Fibroblast of skin of left biceps (primary cell): ENCODE measurements at regions not wholly inside any gene's neighbourhood (a gene's known extent, or its start where the extent isn't known, plus 50 kb on each side); places are given as distances from the start of the nearest gene placed in this dataset.

Experiments
- DNase-seq, 2 experiments: peaks; one replicate each; pipeline ENCODE4 v3.0.0-alpha.2; 2013; ENCODE audit warnings: low read depth in 2 of 2

- DNase-seq = no peak
These were observed 95.3 kb upstream of the FAM136A start for GRCh38 chr2:70397186-70397585.

GRCh38 chr2:70396612-70397011 is 94.7 kb upstream of the FAM136A start:
- no peak for DNase-seq

- DNase-seq = no peak
These were observed 92.0 kb upstream of the FAM136A start for GRCh38 chr2:70393881-70394280.

GRCh38 chr2:70391988-70392387 is 90.1 kb upstream of the FAM136A start:
- DNase-seq = no peak

GRCh38 chr2:70391259-70391658 is 89.4 kb upstream of the FAM136A start:
- no peak for DNase-seq

- DNase-seq = no peak
These were observed 86.9 kb upstream of the FAM136A start for GRCh38 chr2:70388813-70389212.

GRCh38 chr2:70388128-70388527 is 86.3 kb upstream of the FAM136A start:
- no peak for DNase-seq

- DNase-seq = no peak
These were observed 84.2 kb upstream of the FAM136A start for GRCh38 chr2:70385966-70386595.

- no peak for DNase-seq
These were observed 83.3 kb upstream of the FAM136A start for GRCh38 chr2:70385204-70385603.

GRCh38 chr2:70381821-70382220 is 80.0 kb upstream of the FAM136A start:
- DNase-seq = no peak

- no peak for DNase-seq
These were observed 79.4 kb upstream of the FAM136A start for GRCh38 chr2:70381235-70381634.

- no peak for DNase-seq
These were observed 78.8 kb upstream of the FAM136A start for GRCh38 chr2:70380621-70381020.

- DNase-seq = no peak
These were observed 72.7 kb upstream of the FAM136A start for GRCh38 chr2:70374616-70375015.

GRCh38 chr2:70371753-70372152 is 69.9 kb upstream of the FAM136A start:
- DNase-seq = peak; percentile 50

GRCh38 chr2:70369082-70369481 is 67.2 kb upstream of the FAM136A start:
- no peak for DNase-seq

- no peak for DNase-seq
These were observed 66.7 kb upstream of the FAM136A start for GRCh38 chr2:70368545-70368944.

- no peak for DNase-seq
These were observed 66.0 kb upstream of the FAM136A start for GRCh38 chr2:70367722-70368323.

- no peak for DNase-seq
These were observed 60.8 kb upstream of the FAM136A start for GRCh38 chr2:70362661-70363060.

GRCh38 chr2:70360661-70361270 is 58.9 kb upstream of the FAM136A start:
- no peak for DNase-seq

GRCh38 chr2:70357684-70358071 is 55.8 kb upstream of the FAM136A start:
- no peak for DNase-seq

- DNase-seq = no peak
These were observed 55.2 kb upstream of the FAM136A start for GRCh38 chr2:70356941-70357683.

- DNase-seq = no peak
These were observed 52.5 kb upstream of the FAM136A start for GRCh38 chr2:70354264-70354949.
